Endothelial cell of umbilical vein (primary cell): ENCODE measurements at regions not wholly inside any gene's neighbourhood (a gene's known extent, or its start where the extent isn't known, plus 50 kb on each side); places are given as distances from the start of the nearest gene placed in this dataset.

Source experiments
- EZH2 ChIP-seq: IDR thresholded peaks from 2 replicates; pipeline ENCODE4 v1.6.1; 2012; ENCODE audit warnings: borderline replicate concordance, low read depth, mild to moderate bottlenecking, moderate library complexity, low read length, inconsistent platforms; ENCODE audit not compliant: severe bottlenecking
- JUN ChIP-seq: IDR thresholded peaks from 2 replicates; pipeline ENCODE4 v1.6.1; 2011; ENCODE audit warnings: borderline replicate concordance, low read depth; ENCODE audit not compliant: insufficient read length, insufficient read depth
- MYC ChIP-seq: IDR thresholded peaks from one replicate; pipeline ENCODE4 v1.6.1; 2011; ENCODE audit warnings: mild to moderate bottlenecking, low read depth, low read length
- POLR2A ChIP-seq: IDR thresholded peaks from 2 replicates; pipeline ENCODE4 v1.6.1; 2012; ENCODE audit warnings: low read depth, mild to moderate bottlenecking, control low read depth, low read length
- POLR2AphosphoS5 ChIP-seq: IDR thresholded peaks from 2 replicates; pipeline ENCODE4 v1.6.1; 2012; ENCODE audit warnings: low read depth, mild to moderate bottlenecking, control low read depth, low read length, moderate library complexity; ENCODE audit not compliant: insufficient read depth
- TF ChIP-seq, protein P1 (sequence below), 2 donors: IDR thresholded peaks; 1 replicate in 1 of 2; 2 replicates in 1 of 2; pipeline ENCODE4 v1.5.1; 2011; ENCODE audit warnings: low read length in 2 of 2, mild to moderate bottlenecking in 2 of 2, moderate library complexity in 2 of 2, control low read depth in 1 of 2, inconsistent platforms in 1 of 2, low read depth in 1 of 2; ENCODE audit not compliant: insufficient read depth in 1 of 2; ENCODE audit errors: extremely low read depth in 1 of 2
- TF ChIP-seq, protein P2 (sequence below): IDR thresholded peaks from 2 replicates; pipeline ENCODE4 v1.6.1; 2011; ENCODE audit not compliant: insufficient read depth, insufficient read length

GRCh38 chr6:92150553-92150952 lies 1268.8 kb downstream of the EPHA7 start:
- TF ChIP-seq, protein P1, sequence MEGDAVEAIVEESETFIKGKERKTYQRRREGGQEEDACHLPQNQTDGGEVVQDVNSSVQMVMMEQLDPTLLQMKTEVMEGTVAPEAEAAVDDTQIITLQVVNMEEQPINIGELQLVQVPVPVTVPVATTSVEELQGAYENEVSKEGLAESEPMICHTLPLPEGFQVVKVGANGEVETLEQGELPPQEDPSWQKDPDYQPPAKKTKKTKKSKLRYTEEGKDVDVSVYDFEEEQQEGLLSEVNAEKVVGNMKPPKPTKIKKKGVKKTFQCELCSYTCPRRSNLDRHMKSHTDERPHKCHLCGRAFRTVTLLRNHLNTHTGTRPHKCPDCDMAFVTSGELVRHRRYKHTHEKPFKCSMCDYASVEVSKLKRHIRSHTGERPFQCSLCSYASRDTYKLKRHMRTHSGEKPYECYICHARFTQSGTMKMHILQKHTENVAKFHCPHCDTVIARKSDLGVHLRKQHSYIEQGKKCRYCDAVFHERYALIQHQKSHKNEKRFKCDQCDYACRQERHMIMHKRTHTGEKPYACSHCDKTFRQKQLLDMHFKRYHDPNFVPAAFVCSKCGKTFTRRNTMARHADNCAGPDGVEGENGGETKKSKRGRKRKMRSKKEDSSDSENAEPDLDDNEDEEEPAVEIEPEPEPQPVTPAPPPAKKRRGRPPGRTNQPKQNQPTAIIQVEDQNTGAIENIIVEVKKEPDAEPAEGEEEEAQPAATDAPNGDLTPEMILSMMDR (IDR thresholded peaks at IDR 0.05; ENCODE audit: extremely low read depth in 1 of 2, insufficient read depth in 1 of 2, low read depth in 1 of 2, low read length in 2 of 2): no peak
- no peak for TF ChIP-seq MYC
- TF ChIP-seq EZH2: no peak
- no peak for TF ChIP-seq POLR2A
- TF ChIP-seq JUN: no peak
- TF ChIP-seq, protein P2, sequence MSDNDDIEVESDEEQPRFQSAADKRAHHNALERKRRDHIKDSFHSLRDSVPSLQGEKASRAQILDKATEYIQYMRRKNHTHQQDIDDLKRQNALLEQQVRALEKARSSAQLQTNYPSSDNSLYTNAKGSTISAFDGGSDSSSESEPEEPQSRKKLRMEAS: no peak
- no peak for TF ChIP-seq POLR2AphosphoS5
